Spleen (tissue), 7 donors: ENCODE measurements at regions not wholly inside any gene's neighbourhood (a gene's known extent, or its start where the extent isn't known, plus 50 kb on each side); places are given as distances from the start of the nearest gene placed in this dataset.
"Not testable (repeated sequence)": the region's sequence is repeated elsewhere in the genome, so short reads cannot be mapped to it uniquely, and the experiment has no call there.

ENCODE experiments used
- POLR2A ChIP-seq, 3 donors: fragments of 450-650 bp; IDR thresholded peaks; one replicate each; pipeline ENCODE4 v1.5.1; 2017; ENCODE audit warnings: antibody characterized with exemption in 3 of 3, mild to moderate bottlenecking in 1 of 3
- POLR2AphosphoS5 ChIP-seq, 3 donors: sonication (generic); formaldehyde crosslinking; IDR thresholded peaks; one replicate each; pipeline ENCODE4 v1.5.1; 2017; ENCODE audit warnings: antibody characterized with exemption in 3 of 3
- TF ChIP-seq, protein P1 (sequence below), 11 experiments: fragments of 200-600 bp in 7 of 11; fragments of 450-650 bp in 4 of 11; sonication (generic) in 4 of 11; IDR thresholded peaks in 8 of 11; conservative IDR thresholded peaks in 3 of 11; 1 replicate in 7 of 11; 2 replicates in 4 of 11; pipeline versions ENCODE4 v1.4.0 to v1.8.0; 2016 to 2021; ENCODE audit warnings: antibody characterized with exemption in 11 of 11, inconsistent platforms in 4 of 11, mild to moderate bottlenecking in 1 of 11
- donor health status: DM: no; HTN: no; CAD: no; lungs with moderate emphysema.
- donor health status: DM: no; HTN: no; CAD: no.
- donor health status: DM: no; HTN: no; CAD: no.

DNA sequence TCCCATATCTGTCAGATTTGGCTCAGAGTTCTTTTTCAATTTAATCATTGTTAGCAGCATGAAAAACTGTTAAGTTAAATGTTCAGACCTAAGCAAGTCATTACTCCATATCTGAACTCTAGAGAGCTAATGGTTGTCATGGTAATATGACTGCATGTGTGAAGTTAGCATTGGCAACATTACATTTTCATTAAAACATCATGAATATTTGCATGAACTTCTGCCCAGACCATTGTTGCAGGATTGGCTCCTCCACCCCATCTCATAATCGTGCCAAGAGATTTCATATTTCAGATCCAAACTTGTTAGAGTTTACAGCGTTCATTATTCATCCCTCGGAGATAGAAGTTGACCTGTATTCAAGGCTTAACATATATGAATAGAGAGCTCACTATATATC lies 75.5 kb upstream of the FOLH1 start:
- TF ChIP-seq, protein P1, sequence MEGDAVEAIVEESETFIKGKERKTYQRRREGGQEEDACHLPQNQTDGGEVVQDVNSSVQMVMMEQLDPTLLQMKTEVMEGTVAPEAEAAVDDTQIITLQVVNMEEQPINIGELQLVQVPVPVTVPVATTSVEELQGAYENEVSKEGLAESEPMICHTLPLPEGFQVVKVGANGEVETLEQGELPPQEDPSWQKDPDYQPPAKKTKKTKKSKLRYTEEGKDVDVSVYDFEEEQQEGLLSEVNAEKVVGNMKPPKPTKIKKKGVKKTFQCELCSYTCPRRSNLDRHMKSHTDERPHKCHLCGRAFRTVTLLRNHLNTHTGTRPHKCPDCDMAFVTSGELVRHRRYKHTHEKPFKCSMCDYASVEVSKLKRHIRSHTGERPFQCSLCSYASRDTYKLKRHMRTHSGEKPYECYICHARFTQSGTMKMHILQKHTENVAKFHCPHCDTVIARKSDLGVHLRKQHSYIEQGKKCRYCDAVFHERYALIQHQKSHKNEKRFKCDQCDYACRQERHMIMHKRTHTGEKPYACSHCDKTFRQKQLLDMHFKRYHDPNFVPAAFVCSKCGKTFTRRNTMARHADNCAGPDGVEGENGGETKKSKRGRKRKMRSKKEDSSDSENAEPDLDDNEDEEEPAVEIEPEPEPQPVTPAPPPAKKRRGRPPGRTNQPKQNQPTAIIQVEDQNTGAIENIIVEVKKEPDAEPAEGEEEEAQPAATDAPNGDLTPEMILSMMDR (IDR thresholded peaks at IDR 0.05 in 8 of 11, conservative IDR thresholded peaks at IDR 0.05 in 3 of 11), result not testable (repeated sequence)
- not testable (repeated sequence) for TF ChIP-seq POLR2A, POLR2AphosphoS5 (IDR thresholded peaks at IDR 0.05)
